ENCODE measurements at regions not wholly inside any gene's neighbourhood (a gene's known extent, or its start where the extent isn't known, plus 50 kb on each side); places are given as distances from the start of the nearest gene placed in this dataset.

DNA sequence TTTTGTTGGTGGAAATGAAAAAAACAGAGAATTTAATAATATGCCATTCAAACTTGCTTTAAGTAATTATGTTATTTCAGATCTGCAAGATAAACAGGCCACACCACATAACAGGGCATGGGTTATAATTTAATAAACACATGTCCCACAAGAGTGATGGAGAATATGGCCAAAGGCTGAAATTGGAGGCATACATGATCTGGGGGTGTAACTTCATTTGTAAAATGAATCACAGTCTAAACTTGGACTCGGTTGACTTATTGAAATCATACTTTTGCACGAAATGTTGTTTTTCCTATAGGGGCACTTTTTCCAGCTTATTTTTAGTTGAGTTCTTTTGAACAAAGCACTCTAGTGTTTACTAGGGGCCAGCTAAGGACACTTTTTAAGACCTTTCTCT, 151.6 kb downstream of the TMEM26 start:
- TF ChIP-seq, protein P1, sequence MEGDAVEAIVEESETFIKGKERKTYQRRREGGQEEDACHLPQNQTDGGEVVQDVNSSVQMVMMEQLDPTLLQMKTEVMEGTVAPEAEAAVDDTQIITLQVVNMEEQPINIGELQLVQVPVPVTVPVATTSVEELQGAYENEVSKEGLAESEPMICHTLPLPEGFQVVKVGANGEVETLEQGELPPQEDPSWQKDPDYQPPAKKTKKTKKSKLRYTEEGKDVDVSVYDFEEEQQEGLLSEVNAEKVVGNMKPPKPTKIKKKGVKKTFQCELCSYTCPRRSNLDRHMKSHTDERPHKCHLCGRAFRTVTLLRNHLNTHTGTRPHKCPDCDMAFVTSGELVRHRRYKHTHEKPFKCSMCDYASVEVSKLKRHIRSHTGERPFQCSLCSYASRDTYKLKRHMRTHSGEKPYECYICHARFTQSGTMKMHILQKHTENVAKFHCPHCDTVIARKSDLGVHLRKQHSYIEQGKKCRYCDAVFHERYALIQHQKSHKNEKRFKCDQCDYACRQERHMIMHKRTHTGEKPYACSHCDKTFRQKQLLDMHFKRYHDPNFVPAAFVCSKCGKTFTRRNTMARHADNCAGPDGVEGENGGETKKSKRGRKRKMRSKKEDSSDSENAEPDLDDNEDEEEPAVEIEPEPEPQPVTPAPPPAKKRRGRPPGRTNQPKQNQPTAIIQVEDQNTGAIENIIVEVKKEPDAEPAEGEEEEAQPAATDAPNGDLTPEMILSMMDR (IDR thresholded peaks at IDR 0.05): no peak
- TF ChIP-seq POLR2A (IDR thresholded peaks at IDR 0.05): no peak
- H3K36me3 ChIP-seq (replicated peaks in 1 of 2): no peaks in the 10 kb centered on the region
- WGBS, 4 donors: 74 to 78% (median 77%) methylated on average over 2 of the region's 2 CpGs

GRCh38 chr10:61299841-61300240, 153.3 kb downstream of the TMEM26 start:
- Histone ChIP-seq H3K27ac (no peak overlapping the region), H3K4me3 (no peak overlapping the region), H3K27me3 (no peaks in the 10 kb centered on the region), H3K4me1 (replicated peaks in 1 of 2) (peaks cover 9% of the 10 kb centered on the region in 2 donors), H3K36me3 (replicated peaks in 1 of 2) (no peaks in the 10 kb centered on the region), H3K9me3 (replicated peaks in 1 of 3) (no peaks in the 10 kb centered on the region)
- DNase-seq: no peak
- TF ChIP-seq, protein P1 (IDR thresholded peaks at IDR 0.05): no peak
- no peak for TF ChIP-seq POLR2A (IDR thresholded peaks at IDR 0.05)
- intact Hi-C loops (cut with DNase I): no loop called here
- WGBS, 4 donors: 87 to 92% (median 90%) methylated on average over 3 of the region's 3 CpGs

More for the DNA sequence above, 151.6 kb downstream of the TMEM26 start:
- no peaks in the 10 kb centered on the region for H3K9me3 ChIP-seq (replicated peaks in 1 of 3)
- intact Hi-C loops (cut with DNase I): no loop called here
- H3K4me3 ChIP-seq: no peak overlapping the region
- H3K27me3 ChIP-seq: no peaks in the 10 kb centered on the region
- no peak for DNase-seq
- no peak overlapping the region for H3K27ac ChIP-seq
- peaks cover 9 to 10% of the 10 kb centered on the region in 2 donors for H3K4me1 ChIP-seq (replicated peaks in 1 of 2)

DNA sequence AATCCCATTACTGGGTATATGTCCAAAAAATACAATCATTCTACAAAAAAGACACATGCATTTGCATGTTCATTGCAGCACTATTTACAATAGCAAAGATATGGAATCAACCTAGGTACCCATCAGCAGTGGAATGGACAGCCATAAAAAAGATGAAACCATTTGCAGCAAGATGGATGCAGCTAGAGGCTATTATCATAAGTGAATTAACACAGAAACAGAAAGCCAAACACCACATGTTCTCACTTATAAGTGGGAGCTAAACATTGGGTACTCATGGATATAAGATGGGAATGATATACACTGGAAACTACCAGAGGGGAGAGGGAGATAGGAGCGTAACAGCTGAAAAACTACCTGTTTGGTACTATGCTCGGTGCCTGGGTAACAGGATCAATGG, 154.0 kb downstream of the TMEM26 start:
- no peak for TF ChIP-seq POLR2A (IDR thresholded peaks at IDR 0.05)

DNA sequence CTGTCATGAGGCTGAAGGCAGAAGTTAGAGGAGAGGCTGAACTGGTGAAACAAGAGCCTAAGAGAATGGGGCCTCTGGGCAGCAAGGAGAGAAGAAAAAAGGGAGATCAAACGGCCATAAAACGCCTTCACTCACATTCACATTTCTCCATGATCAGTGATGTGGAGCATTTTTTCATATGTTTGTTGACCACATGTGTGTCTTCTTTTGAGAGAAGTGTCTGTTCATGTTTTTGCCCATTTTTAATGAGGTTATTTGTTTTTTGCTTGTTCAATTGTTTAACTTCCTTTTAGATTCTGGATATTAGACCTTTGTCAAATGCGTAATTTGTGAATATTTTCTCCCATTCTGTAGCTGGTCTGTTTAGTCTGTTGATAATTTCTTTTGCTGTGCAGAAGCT, 155.0 kb downstream of the TMEM26 start:
- Histone ChIP-seq H3K27ac (no peak overlapping the region), H3K4me1 (replicated peaks in 1 of 2) (no peaks in the 10 kb centered on the region), H3K4me3 (no peak overlapping the region), H3K27me3 (no peaks in the 10 kb centered on the region), H3K36me3 (replicated peaks in 1 of 2) (no peaks in the 10 kb centered on the region), H3K9me3 (replicated peaks in 1 of 3) (no peaks in the 10 kb centered on the region)
- no peak for DNase-seq
- intact Hi-C loops (cut with DNase I): no loop called here
- TF ChIP-seq POLR2A (IDR thresholded peaks at IDR 0.05): no peak
- TF ChIP-seq, protein P1 (IDR thresholded peaks at IDR 0.05): no peak
- 74 to 81% (median 79%) methylated on average over 3 of the region's 3 CpGs for whole genome bisulfite sequencing, 4 donors

More for the DNA sequence above, 154.0 kb downstream of the TMEM26 start:
- 91 to 99% (median 96%) methylated on average over 2 of the region's 2 CpGs for WGBS, 4 donors
- H3K36me3 ChIP-seq (replicated peaks in 1 of 2): no peaks in the 10 kb centered on the region
- H3K4me3 ChIP-seq: no peak overlapping the region
- H3K4me1 ChIP-seq (replicated peaks in 1 of 2): peaks cover 2 to 4% of the 10 kb centered on the region in 2 donors
- H3K27ac ChIP-seq: no peak overlapping the region
- no peak for DNase-seq
- H3K9me3 ChIP-seq (replicated peaks in 1 of 3): no peaks in the 10 kb centered on the region
- intact Hi-C loops (cut with DNase I): no loop called here
- no peaks in the 10 kb centered on the region for H3K27me3 ChIP-seq

GRCh38 chr10:61296161-61296560, 157.0 kb downstream of the TMEM26 start:
- TF ChIP-seq, protein P1 (IDR thresholded peaks at IDR 0.05): no peak
- no peak for TF ChIP-seq POLR2A (IDR thresholded peaks at IDR 0.05)
- Histone ChIP-seq H3K36me3 (replicated peaks in 1 of 2) (no peaks in the 10 kb centered on the region), H3K4me1 (replicated peaks in 1 of 2) (no peaks in the 10 kb centered on the region), H3K27me3 (no peaks in the 10 kb centered on the region), H3K27ac (no peak overlapping the region), H3K9me3 (replicated peaks in 1 of 3) (no peaks in the 10 kb centered on the region), H3K4me3 (no peak overlapping the region)
- intact Hi-C loops (cut with DNase I): no loop called here
- no peak for DNase-seq
